OCI-LY3 (cell line): ENCODE measurements at regions not wholly inside any gene's neighbourhood (a gene's known extent, or its start where the extent isn't known, plus 50 kb on each side); places are given as distances from the start of the nearest gene placed in this dataset.

Experiments
- CTCF ChIP-seq: fragments of 200-600, 300-600 bp; sonication (generic); IDR thresholded peaks from 2 replicates; pipeline ENCODE4 v1.5.1; 2014; ENCODE audit warnings: antibody characterized with exemption, low read length, low read depth
- EZH2phosphoT487 ChIP-seq: fragments of 200-600 bp; shearing (Covaris generic); IDR thresholded peaks from 2 replicates; pipeline ENCODE4 v1.6.1; 2018; ENCODE audit warnings: antibody characterized with exemption, mixed run types, low read depth

- TF ChIP-seq CTCF: no peak
- TF ChIP-seq EZH2phosphoT487: no peak
Observed at GRCh38 chr11:28657378-28658030, 549.3 kb downstream of the METTL15 start.
